ENCODE measurements at regions not wholly inside any gene's neighbourhood (a gene's known extent, or its start where the extent isn't known, plus 50 kb on each side); places are given as distances from the start of the nearest gene placed in this dataset.

DNA sequence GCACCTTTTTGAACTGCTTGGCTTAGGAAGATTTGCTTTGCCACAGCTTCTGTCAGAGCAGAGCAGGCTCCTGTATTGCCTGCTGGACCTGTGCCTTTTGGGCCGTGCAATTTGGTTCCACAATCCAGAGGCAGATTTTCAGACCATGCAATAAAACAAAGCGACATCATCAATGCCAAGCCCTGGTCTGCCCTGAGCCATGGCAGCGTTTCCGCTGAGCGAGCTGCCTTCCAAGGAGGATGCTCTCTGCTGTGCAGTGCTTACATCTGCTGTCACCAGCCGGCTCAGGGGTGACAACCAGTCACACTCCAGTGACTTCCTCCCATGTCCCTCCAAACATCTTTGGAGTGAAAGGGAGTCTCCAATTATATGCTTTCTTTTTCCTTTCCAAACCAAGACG lies 282.2 kb downstream of the CDH26 start:
- DNase-seq, result no peak
- Histone ChIP-seq H3K27me3 (replicated peaks) (no peaks in the 10 kb centered on the region), H3K27ac (no peak overlapping the region), H3K4me3 (ENCODE audit: low read depth, low read length) (no peak overlapping the region), H3K36me3 (replicated peaks) (no peaks in the 10 kb centered on the region)
- no peak for TF ChIP-seq CTCF (IDR thresholded peaks at IDR 0.05; ENCODE audit: low read depth, low read length, missing control alignments)
- in situ Hi-C loops (cut with HindIII; ENCODE audit: low pct_ligation_motif_present, low sequenced_read_pairs), result no loop called here

DNA sequence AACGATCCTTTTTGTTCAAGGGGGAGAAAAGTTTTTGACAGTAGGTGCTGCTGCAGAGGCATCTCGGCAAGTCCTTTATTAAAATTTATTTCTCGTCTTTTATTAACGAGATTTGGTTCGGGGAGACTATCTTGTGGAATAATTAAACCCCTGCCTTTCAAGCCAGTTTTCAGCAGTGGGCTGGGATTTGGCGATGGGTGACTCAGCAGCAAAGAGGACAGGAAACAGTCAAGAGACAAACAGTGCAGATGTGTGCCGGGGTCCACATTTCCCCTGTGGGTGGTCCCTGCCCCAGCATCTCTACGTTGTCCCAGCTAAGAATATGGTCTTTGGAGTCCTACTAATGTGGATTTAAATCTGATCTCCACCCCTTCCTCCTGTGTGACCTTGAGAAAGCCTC lies 282.8 kb downstream of the CDH26 start:
- DNase-seq, result no peak
- H3K27me3 ChIP-seq (replicated peaks), result no peaks in the 10 kb centered on the region
- no peaks in the 10 kb centered on the region for H3K36me3 ChIP-seq (replicated peaks)
- in situ Hi-C loops (cut with HindIII; ENCODE audit: low pct_ligation_motif_present, low sequenced_read_pairs), result no loop called here
- no peak overlapping the region for H3K27ac ChIP-seq
- no peak overlapping the region for H3K4me3 ChIP-seq (ENCODE audit: low read depth, low read length)
- no peak for TF ChIP-seq CTCF (IDR thresholded peaks at IDR 0.05; ENCODE audit: low read depth, low read length, missing control alignments)

GRCh38 chr20:60242836-60243505 lies 284.7 kb downstream of the CDH26 start:
- H3K4me3 ChIP-seq (ENCODE audit: low read depth, low read length), result no peak overlapping the region
- no peaks in the 10 kb centered on the region for H3K27me3 ChIP-seq (replicated peaks)
- H3K36me3 ChIP-seq (replicated peaks), result no peaks in the 10 kb centered on the region
- peak; percentile 66 for DNase-seq
- no peak for TF ChIP-seq CTCF (IDR thresholded peaks at IDR 0.05; ENCODE audit: low read depth, low read length, missing control alignments)
- H3K27ac ChIP-seq, result peak overlapping the region; percentile 36
- in situ Hi-C loops (cut with HindIII; ENCODE audit: low pct_ligation_motif_present, low sequenced_read_pairs), result no loop called here

GRCh38 chr20:60244373-60245146 lies 286.3 kb downstream of the CDH26 start:
- Histone ChIP-seq H3K4me3 (ENCODE audit: low read depth, low read length) (no peak overlapping the region), H3K36me3 (replicated peaks) (no peaks in the 10 kb centered on the region), H3K27me3 (replicated peaks) (no peaks in the 10 kb centered on the region), H3K27ac (peak overlapping the region; percentile 44)
- no peak for DNase-seq
- TF ChIP-seq CTCF (IDR thresholded peaks at IDR 0.05; ENCODE audit: low read depth, low read length, missing control alignments), result no peak
- in situ Hi-C loops (cut with HindIII; ENCODE audit: low pct_ligation_motif_present, low sequenced_read_pairs), result no loop called here

DNA sequence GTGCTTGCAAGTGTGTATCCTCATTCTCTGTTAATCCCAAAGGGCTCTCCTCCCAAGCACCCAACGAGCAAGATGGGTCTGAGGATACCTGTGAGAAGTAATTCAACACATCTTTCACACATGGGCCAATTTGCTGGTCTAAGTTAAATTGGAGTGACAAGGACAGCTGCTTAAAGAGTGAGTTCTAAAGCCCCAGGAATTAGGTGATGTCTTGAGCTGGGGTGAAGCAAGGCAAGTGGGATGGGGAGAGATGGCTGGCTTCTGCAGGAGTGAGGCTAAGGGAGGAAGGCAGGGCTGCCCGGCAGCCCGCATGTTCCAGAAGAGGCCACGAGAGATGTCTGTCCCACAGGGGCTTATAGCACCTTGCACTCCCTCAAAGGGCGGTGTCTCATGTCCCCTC lies 288.5 kb downstream of the CDH26 start:
- in situ Hi-C loops (cut with HindIII; ENCODE audit: low pct_ligation_motif_present, low sequenced_read_pairs), result no loop called here
- DNase-seq, result no peak
- Histone ChIP-seq H3K36me3 (replicated peaks) (no peaks in the 10 kb centered on the region), H3K27me3 (replicated peaks) (no peaks in the 10 kb centered on the region), H3K4me3 (ENCODE audit: low read depth, low read length) (no peak overlapping the region), H3K27ac (no peak overlapping the region)
- TF ChIP-seq CTCF (IDR thresholded peaks at IDR 0.05; ENCODE audit: low read depth, low read length, missing control alignments), result no peak
